Uterus (tissue), 3 donors: ENCODE measurements at regions not wholly inside any gene's neighbourhood (a gene's known extent, or its start where the extent isn't known, plus 50 kb on each side); places are given as distances from the start of the nearest gene placed in this dataset.

Experiments used
- DNase-seq, 2 donors: peaks; one replicate each; pipeline ENCODE4 v3.0.0-alpha.2; 2019 to 2020
- H3K27ac ChIP-seq, 2 donors: fragments of 200-600 bp; sonication (generic); 1 replicate in 1 of 2; 2 replicates in 1 of 2; pipeline ENCODE4 v1.5.1; 2016 to 2018
- H3K27me3 ChIP-seq, 2 donors: fragments of 200-600 bp; sonication (generic); one replicate each; pipeline ENCODE4 v1.5.1; 2018 to 2019; ENCODE audit warnings: control low read depth in 1 of 2
- H3K36me3 ChIP-seq, 2 donors: fragments of 200-600 bp; sonication (generic); one replicate each; pipeline ENCODE4 v1.5.1; 2019; ENCODE audit warnings: control low read depth in 1 of 2
- H3K4me1 ChIP-seq, 2 donors: fragments of 200-600 bp; sonication (generic); one replicate each; pipeline ENCODE4 v1.5.1; 2018 to 2019; ENCODE audit warnings: control low read depth in 1 of 2
- H3K4me3 ChIP-seq, 2 donors: fragments of 200-600 bp; sonication (generic); 1 replicate in 1 of 2; 2 replicates in 1 of 2; pipeline ENCODE4 v1.5.1; 2018 to 2019; ENCODE audit warnings: mild to moderate bottlenecking in 1 of 2
- H3K9me3 ChIP-seq, 2 donors: fragments of 200-600 bp; sonication (generic); one replicate each; pipeline ENCODE4 v1.5.1; 2019; ENCODE audit warnings: control low read depth in 1 of 2
- CTCF ChIP-seq, 4 experiments: fragments of 200-600 bp in 2 of 4; fragments of 450-650 bp in 2 of 4; sonication (generic) in 2 of 4; IDR thresholded peaks; one replicate each; pipeline ENCODE4 v1.5.1; 2016 to 2019; ENCODE audit warnings: antibody characterized with exemption in 4 of 4, mild to moderate bottlenecking in 2 of 4, moderate library complexity in 1 of 4
- POLR2A ChIP-seq, 2 donors: fragments of 450-650 bp; IDR thresholded peaks; one replicate each; pipeline ENCODE4 v1.6.1; 2016; ENCODE audit warnings: antibody characterized with exemption in 2 of 2, mild to moderate bottlenecking in 1 of 2, moderate library complexity in 1 of 2
- intact Hi-C: fragments of 100-400 bp; cut with DNase I; formaldehyde crosslinking; loops from one replicate; pipeline ENCODE4 v1.15.1; 2023; ENCODE audit warnings: low total_unique reads
- donor health status: DM: yes; HTN: yes; CAD: no.

- no peaks in the 10 kb centered on the region for H3K27me3 ChIP-seq
- DNase-seq, result no peak
- intact Hi-C loops, result no loop called here
- H3K9me3 ChIP-seq, result no peaks in the 10 kb centered on the region
- H3K36me3 ChIP-seq, result no peaks in the 10 kb centered on the region
- no peak overlapping the region for H3K27ac ChIP-seq
- TF ChIP-seq CTCF (IDR thresholded peaks at IDR 0.05) (no peak), POLR2A (IDR thresholded peaks at IDR 0.05) (no peak)
- no peak overlapping the region for H3K4me3 ChIP-seq
- no peaks in the 10 kb centered on the region for H3K4me1 ChIP-seq
These were observed 111.7 kb downstream of the DUSP10 start for GRCh38 chr1:221630236-221630635.

GRCh38 chr1:221631556-221631955, 110.3 kb downstream of the DUSP10 start:
- Histone ChIP-seq H3K4me1 (no peaks in the 10 kb centered on the region), H3K27ac (no peak overlapping the region), H3K9me3 (no peaks in the 10 kb centered on the region), H3K27me3 (no peaks in the 10 kb centered on the region), H3K4me3 (no peak overlapping the region), H3K36me3 (no peaks in the 10 kb centered on the region)
- TF ChIP-seq POLR2A (IDR thresholded peaks at IDR 0.05), result no peak
- no peak for TF ChIP-seq CTCF (IDR thresholded peaks at IDR 0.05)
- no peak for DNase-seq
- intact Hi-C loops, result no loop called here

GRCh38 chr1:221632072-221632471, 109.8 kb downstream of the DUSP10 start:
- Histone ChIP-seq H3K36me3 (no peaks in the 10 kb centered on the region), H3K27ac (no peak overlapping the region), H3K4me3 (no peak overlapping the region), H3K9me3 (no peaks in the 10 kb centered on the region), H3K4me1 (no peaks in the 10 kb centered on the region), H3K27me3 (no peaks in the 10 kb centered on the region)
- TF ChIP-seq CTCF (IDR thresholded peaks at IDR 0.05), result no peak
- no peak for TF ChIP-seq POLR2A (IDR thresholded peaks at IDR 0.05)
- intact Hi-C loops, result no loop called here
- DNase-seq, result no peak

GRCh38 chr1:221633841-221634409, 108.0 kb downstream of the DUSP10 start:
- intact Hi-C loops, result no loop called here
- no peak for DNase-seq
- Histone ChIP-seq H3K9me3 (no peaks in the 10 kb centered on the region), H3K4me3 (no peak overlapping the region), H3K4me1 (no peaks in the 10 kb centered on the region), H3K36me3 (no peaks in the 10 kb centered on the region), H3K27ac (no peak overlapping the region), H3K27me3 (no peaks in the 10 kb centered on the region)
- TF ChIP-seq CTCF (IDR thresholded peaks at IDR 0.05) (no peak), POLR2A (IDR thresholded peaks at IDR 0.05) (no peak)

- intact Hi-C loops, result no loop called here
- no peak overlapping the region for H3K27ac ChIP-seq
- TF ChIP-seq CTCF (IDR thresholded peaks at IDR 0.05), result no peak
- H3K4me1 ChIP-seq, result no peaks in the 10 kb centered on the region
- no peak overlapping the region for H3K4me3 ChIP-seq
- no peaks in the 10 kb centered on the region for H3K9me3 ChIP-seq
- H3K27me3 ChIP-seq, result no peaks in the 10 kb centered on the region
- no peaks in the 10 kb centered on the region for H3K36me3 ChIP-seq
- no peak for DNase-seq
These were observed 107.3 kb downstream of the DUSP10 start for GRCh38 chr1:221634606-221635005.
